ENCODE measurements at regions not wholly inside any gene's neighbourhood (a gene's known extent, or its start where the extent isn't known, plus 50 kb on each side); places are given as distances from the start of the nearest gene placed in this dataset.

DNA sequence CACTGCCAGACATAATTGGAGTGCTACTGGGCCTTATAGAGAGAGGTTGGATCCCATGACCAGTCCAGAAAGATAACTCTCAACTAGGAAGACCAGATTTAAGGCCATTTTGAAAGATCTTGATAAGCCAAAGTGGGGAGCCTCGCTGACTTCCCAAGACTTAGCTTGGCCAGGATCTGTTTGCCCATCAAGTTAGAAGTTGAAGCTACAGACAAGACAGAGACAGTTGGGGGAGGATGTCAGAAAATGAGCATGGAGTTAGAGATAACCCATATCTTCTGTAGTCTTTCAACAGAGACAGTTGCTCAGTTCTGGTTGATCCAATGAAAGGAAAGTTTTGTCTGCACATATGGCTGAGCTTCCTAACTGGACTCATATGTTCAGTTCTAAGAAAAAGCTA lies 267.4 kb downstream of the HS3ST3A1 start:
- Mint-ChIP-seq H3K4me3 (no peak overlapping the region), H3K36me3 (no peaks in the 10 kb centered on the region), H3K4me1 (peaks cover 0 to 7% (median 3%) of the 10 kb centered on the region in 7 donors), H3K9me3 (peaks cover 0 to 3% (median 0%) of the 10 kb centered on the region in 11 donors), H3K27ac (no peak overlapping the region), H3K27me3 (peaks cover 10 to 48% (median 25%) of the 10 kb centered on the region in 5 donors)
- no peaks in the 10 kb centered on the region for H3K36me3 ChIP-seq (ENCODE audit: control insufficient read depth in 2 of 3, insufficient read depth in 3 of 3, low read length in 3 of 3)
- CTCF ChIA-PET: no interaction called here
- H3K27ac ChIP-seq (ENCODE audit: low read depth, low read length): no peak overlapping the region
- H3K27me3 ChIP-seq (ENCODE audit: control insufficient read depth in 2 of 2, insufficient read depth in 2 of 2, low read length in 2 of 2): no peaks in the 10 kb centered on the region
- ATAC-seq: no peak
- POLR2A ChIA-PET: no interaction called here
- intact Hi-C loops (cut with micrococcal nuclease): loop anchor here in 1 of 2 donors (10.0 kb wide), 1 partner anchor 970 kb away; the partner anchor contains the start of gene HS3ST3B1
- no peaks in the 10 kb centered on the region for H3K9me3 ChIP-seq (ENCODE audit: control insufficient read depth in 2 of 3, low read length in 3 of 3)
- DNase-seq: no peak
- no peak overlapping the region for H3K4me3 ChIP-seq (ENCODE audit: low read length)
- no peaks in the 10 kb centered on the region for H3K4me1 ChIP-seq (ENCODE audit: control insufficient read depth in 2 of 2, insufficient read depth in 2 of 2, low read length in 2 of 2)

GRCh38 chr17:13333661-13334060 lies 268.1 kb downstream of the HS3ST3A1 start:
- no peak for ATAC-seq

GRCh38 chr17:13332207-13332606 lies 269.5 kb downstream of the HS3ST3A1 start:
- ATAC-seq (no peak), DNase-seq (no peak)
- Histone ChIP-seq H3K9me3 (ENCODE audit: control insufficient read depth in 2 of 3, low read length in 3 of 3) (no peaks in the 10 kb centered on the region), H3K4me3 (ENCODE audit: low read length) (no peak overlapping the region), H3K27ac (ENCODE audit: low read depth, low read length) (no peak overlapping the region), H3K27me3 (ENCODE audit: control insufficient read depth in 2 of 2, insufficient read depth in 2 of 2, low read length in 2 of 2) (no peaks in the 10 kb centered on the region), H3K36me3 (ENCODE audit: control insufficient read depth in 2 of 3, insufficient read depth in 3 of 3, low read length in 3 of 3) (no peaks in the 10 kb centered on the region), H3K4me1 (ENCODE audit: control insufficient read depth in 2 of 2, insufficient read depth in 2 of 2, low read length in 2 of 2) (no peaks in the 10 kb centered on the region)
- ChIA-PET POLR2A (no interaction called here), CTCF (no interaction called here)
- H3K27ac Mint-ChIP-seq: no peak overlapping the region
- no peak overlapping the region for H3K4me3 Mint-ChIP-seq
- no peaks in the 10 kb centered on the region for H3K4me1 Mint-ChIP-seq
- intact Hi-C loops (cut with micrococcal nuclease): loop anchor here in 1 of 2 donors (10.0 kb wide), 1 partner anchor 973 kb away; the partner anchor contains the start of gene HS3ST3B1
- peaks cover 2 to 34% (median 14%) of the 10 kb centered on the region in 5 donors for H3K27me3 Mint-ChIP-seq
- no peaks in the 10 kb centered on the region for H3K36me3 Mint-ChIP-seq
- H3K9me3 Mint-ChIP-seq: peaks cover 0 to 3% (median 0%) of the 10 kb centered on the region in 11 donors

More at GRCh38 chr17:13333661-13334060, 268.1 kb downstream of the HS3ST3A1 start:
- Mint-ChIP-seq H3K27me3 (peaks cover 10 to 44% (median 22%) of the 10 kb centered on the region in 5 donors), H3K4me3 (no peak overlapping the region), H3K4me1 (peaks cover 0 to 7% (median 3%) of the 10 kb centered on the region in 7 donors), H3K9me3 (peaks cover 0 to 3% (median 0%) of the 10 kb centered on the region in 11 donors), H3K27ac (no peak overlapping the region), H3K36me3 (no peaks in the 10 kb centered on the region)
- Histone ChIP-seq H3K4me3 (ENCODE audit: low read length) (no peak overlapping the region), H3K27me3 (ENCODE audit: control insufficient read depth in 2 of 2, insufficient read depth in 2 of 2, low read length in 2 of 2) (no peaks in the 10 kb centered on the region), H3K9me3 (ENCODE audit: control insufficient read depth in 2 of 3, low read length in 3 of 3) (no peaks in the 10 kb centered on the region), H3K27ac (ENCODE audit: low read depth, low read length) (no peak overlapping the region), H3K36me3 (ENCODE audit: control insufficient read depth in 2 of 3, insufficient read depth in 3 of 3, low read length in 3 of 3) (no peaks in the 10 kb centered on the region), H3K4me1 (ENCODE audit: control insufficient read depth in 2 of 2, insufficient read depth in 2 of 2, low read length in 2 of 2) (no peaks in the 10 kb centered on the region)
- intact Hi-C loops (cut with micrococcal nuclease): loop anchor here in 1 of 2 donors (10.0 kb wide), 1 partner anchor 971 kb away; the partner anchor contains the start of gene HS3ST3B1
- no peak for DNase-seq
- ChIA-PET CTCF (no interaction called here), POLR2A (no interaction called here)

GRCh38 chr17:13329421-13329820 lies 272.3 kb downstream of the HS3ST3A1 start:
- no peak overlapping the region for H3K4me3 ChIP-seq (ENCODE audit: low read length)
- no peaks in the 10 kb centered on the region for H3K9me3 ChIP-seq (ENCODE audit: control insufficient read depth in 2 of 3, low read length in 3 of 3)
- ATAC-seq (no peak), DNase-seq (no peak)
- ChIA-PET CTCF (no interaction called here), POLR2A (no interaction called here)
- peaks cover 2 to 32% (median 14%) of the 10 kb centered on the region in 5 donors for H3K27me3 Mint-ChIP-seq
- intact Hi-C loops (cut with micrococcal nuclease): no loop called here
- no peaks in the 10 kb centered on the region for H3K36me3 Mint-ChIP-seq
- H3K9me3 Mint-ChIP-seq: peaks cover 0 to 3% (median 0%) of the 10 kb centered on the region in 11 donors
- no peak overlapping the region for H3K4me3 Mint-ChIP-seq
- H3K27me3 ChIP-seq (ENCODE audit: control insufficient read depth in 2 of 2, insufficient read depth in 2 of 2, low read length in 2 of 2): no peaks in the 10 kb centered on the region
- no peak overlapping the region for H3K27ac Mint-ChIP-seq
- no peak overlapping the region for H3K27ac ChIP-seq (ENCODE audit: low read depth, low read length)
- H3K4me1 ChIP-seq (ENCODE audit: control insufficient read depth in 2 of 2, insufficient read depth in 2 of 2, low read length in 2 of 2): no peaks in the 10 kb centered on the region
- no peaks in the 10 kb centered on the region for H3K36me3 ChIP-seq (ENCODE audit: control insufficient read depth in 2 of 3, insufficient read depth in 3 of 3, low read length in 3 of 3)
- no peaks in the 10 kb centered on the region for H3K4me1 Mint-ChIP-seq

GRCh38 chr17:13323990-13324389 lies 277.7 kb downstream of the HS3ST3A1 start:
- intact Hi-C loops (cut with micrococcal nuclease): no loop called here
- Mint-ChIP-seq H3K27ac (no peak overlapping the region), H3K4me1 (no peaks in the 10 kb centered on the region), H3K27me3 (peaks cover 0 to 21% (median 11%) of the 10 kb centered on the region in 5 donors), H3K4me3 (no peak overlapping the region), H3K36me3 (no peaks in the 10 kb centered on the region), H3K9me3 (peaks cover 0 to 2% (median 0%) of the 10 kb centered on the region in 11 donors)
- POLR2A ChIA-PET: no interaction called here
- no peak for ATAC-seq
- no peak for DNase-seq
- CTCF ChIA-PET: no interaction called here
- no peaks in the 10 kb centered on the region for H3K27me3 ChIP-seq (ENCODE audit: control insufficient read depth in 2 of 2, insufficient read depth in 2 of 2, low read length in 2 of 2)
- H3K4me1 ChIP-seq (ENCODE audit: control insufficient read depth in 2 of 2, insufficient read depth in 2 of 2, low read length in 2 of 2): no peaks in the 10 kb centered on the region
- no peak overlapping the region for H3K27ac ChIP-seq (ENCODE audit: low read depth, low read length)
- H3K9me3 ChIP-seq (ENCODE audit: control insufficient read depth in 2 of 3, low read length in 3 of 3): no peaks in the 10 kb centered on the region
- H3K36me3 ChIP-seq (ENCODE audit: control insufficient read depth in 2 of 3, insufficient read depth in 3 of 3, low read length in 3 of 3): no peaks in the 10 kb centered on the region
- H3K4me3 ChIP-seq (ENCODE audit: low read length): no peak overlapping the region

- Mint-ChIP-seq H3K9me3 (peaks cover 0 to 2% (median 0%) of the 10 kb centered on the region in 11 donors), H3K27me3 (peaks cover 0 to 17% (median 7%) of the 10 kb centered on the region in 5 donors), H3K4me3 (no peak overlapping the region), H3K4me1 (no peaks in the 10 kb centered on the region), H3K27ac (no peak overlapping the region), H3K36me3 (no peaks in the 10 kb centered on the region)
- Histone ChIP-seq H3K36me3 (ENCODE audit: control insufficient read depth in 2 of 3, insufficient read depth in 3 of 3, low read length in 3 of 3) (no peaks in the 10 kb centered on the region), H3K27ac (ENCODE audit: low read depth, low read length) (no peak overlapping the region), H3K4me1 (ENCODE audit: control insufficient read depth in 2 of 2, insufficient read depth in 2 of 2, low read length in 2 of 2) (no peaks in the 10 kb centered on the region), H3K9me3 (ENCODE audit: control insufficient read depth in 2 of 3, low read length in 3 of 3) (no peaks in the 10 kb centered on the region), H3K4me3 (ENCODE audit: low read length) (no peak overlapping the region), H3K27me3 (ENCODE audit: control insufficient read depth in 2 of 2, insufficient read depth in 2 of 2, low read length in 2 of 2) (no peaks in the 10 kb centered on the region)
- DNase-seq (no peak), ATAC-seq (no peak)
- intact Hi-C loops (cut with micrococcal nuclease): no loop called here
- POLR2A ChIA-PET: no interaction called here
- CTCF ChIA-PET: no interaction called here
These were observed 279.6 kb downstream of the HS3ST3A1 start for GRCh38 chr17:13321951-13322701.

Measured in naive thymus-derived CD4-positive, alpha-beta T cell (primary cell).